Neural cell (in vitro differentiated cells): ENCODE measurements at regions not wholly inside any gene's neighbourhood (a gene's known extent, or its start where the extent isn't known, plus 50 kb on each side); places are given as distances from the start of the nearest gene placed in this dataset.

Source experiments
- H2AFZ ChIP-seq: fragments of 200-600, 300-800 bp; sonication (generic), shearing (Covaris generic); 2 replicates; pipeline ENCODE4 v1.6.0; 2014; ENCODE audit warnings: low read depth, mild to moderate bottlenecking, antibody characterized with exemption, low read length, moderate library complexity
- H3F3A ChIP-seq: fragments of 200-600 bp; shearing (Covaris generic); 2 replicates; pipeline ENCODE4 v1.6.1; 2016; ENCODE audit warnings: mild to moderate bottlenecking, moderate library complexity, mixed read lengths, antibody characterized with exemption, low read length; ENCODE audit not compliant: insufficient read depth, poor library complexity, severe bottlenecking
- H3K27ac ChIP-seq: fragments of 200-600, 300-800 bp; sonication (generic), shearing (Covaris generic); 2 replicates; pipeline ENCODE4 v1.5.1; 2014; ENCODE audit warnings: mild to moderate bottlenecking, low read length, moderate library complexity
- H3K27me3 ChIP-seq: fragments of 300-800, 200-600 bp; sonication (generic), shearing (Covaris generic); 2 replicates; pipeline ENCODE4 v1.6.0; 2014; ENCODE audit warnings: mild to moderate bottlenecking, low read depth, low read length, moderate library complexity; ENCODE audit not compliant: insufficient read depth
- H3K36me3 ChIP-seq: fragments of 300-800, 200-600 bp; sonication (generic), shearing (Covaris generic); 2 replicates; pipeline ENCODE4 v1.5.1; 2014; ENCODE audit warnings: mild to moderate bottlenecking, antibody characterized with exemption, low read length, moderate library complexity; ENCODE audit not compliant: insufficient read depth
- H3K4me2 ChIP-seq: fragments of 300-800, 200-600 bp; sonication (generic), shearing (Covaris generic); 2 replicates; pipeline ENCODE4 v1.6.0; 2014; ENCODE audit warnings: mild to moderate bottlenecking, low read length
- H3K4me3 ChIP-seq: fragments of 300-800, 200-600 bp; sonication (generic), shearing (Covaris generic); 2 replicates; pipeline ENCODE4 v1.5.1; 2014; ENCODE audit warnings: mild to moderate bottlenecking, low read length, moderate library complexity
- H3K79me2 ChIP-seq: fragments of 200-600 bp; shearing (Covaris generic); replicated peaks from 2 replicates; pipeline ENCODE4 v1.6.0; 2014; ENCODE audit warnings: mild to moderate bottlenecking, low read length, moderate library complexity; ENCODE audit not compliant: insufficient read depth
- H3K9ac ChIP-seq: fragments of 300-800, 200-600 bp; sonication (generic), shearing (Covaris generic); 2 replicates; pipeline ENCODE4 v1.6.1; 2016; ENCODE audit warnings: mild to moderate bottlenecking, low read length, mixed read lengths
- H3K9me2 ChIP-seq: fragments of 200-600 bp; shearing (Covaris generic); 2 replicates; pipeline ENCODE4 v1.6.1; 2016; ENCODE audit warnings: mild to moderate bottlenecking, low read length, mixed read lengths; ENCODE audit not compliant: insufficient read depth
- H3K9me3 ChIP-seq: fragments of 200-600, 300-800 bp; sonication (generic), shearing (Covaris generic); 2 replicates; pipeline ENCODE4 v1.6.1; 2016; ENCODE audit warnings: mild to moderate bottlenecking, mixed run types, low read length, moderate library complexity, mixed read lengths
- H4K20me1 ChIP-seq: fragments of 200-600 bp; shearing (Covaris generic); 2 replicates; pipeline ENCODE4 v1.6.1; 2016; ENCODE audit warnings: mild to moderate bottlenecking, mixed run types; ENCODE audit not compliant: insufficient read depth
- EP300 ChIP-seq: fragments of 450-650 bp; conservative IDR thresholded peaks from 2 replicates; pipeline ENCODE4 v1.6.1; 2014; ENCODE audit warnings: antibody characterized with exemption, mild to moderate bottlenecking, moderate library complexity; ENCODE audit not compliant: poor library complexity, severe bottlenecking
- EZH2 ChIP-seq: fragments of 200-600, 300-800 bp; shearing (Covaris generic), sonication (generic); IDR thresholded peaks from 2 replicates; pipeline ENCODE4 v1.6.1; 2014; ENCODE audit warnings: antibody characterized with exemption, low read length, borderline replicate concordance, mild to moderate bottlenecking; ENCODE audit not compliant: insufficient read depth, poor library complexity, severe bottlenecking
- MXI1 ChIP-seq: fragments of 450-650 bp; conservative IDR thresholded peaks from 2 replicates; pipeline ENCODE4 v1.6.1; 2014; ENCODE audit warnings: antibody characterized with exemption, mild to moderate bottlenecking; ENCODE audit not compliant: poor library complexity, severe bottlenecking
- POLR2AphosphoS5 ChIP-seq: IDR thresholded peaks from 2 replicates; pipeline ENCODE4 v1.6.1; 2012
- RAD21 ChIP-seq: fragments of 450-650 bp; conservative IDR thresholded peaks from 2 replicates; pipeline ENCODE4 v1.6.1; 2014; ENCODE audit warnings: antibody characterized with exemption, mild to moderate bottlenecking, moderate library complexity
- SMC3 ChIP-seq: fragments of 450-650 bp; conservative IDR thresholded peaks from 2 replicates; pipeline ENCODE4 v1.6.1; 2014; ENCODE audit warnings: antibody characterized with exemption, mild to moderate bottlenecking, moderate library complexity; ENCODE audit not compliant: poor library complexity
- TAF1 ChIP-seq: IDR thresholded peaks from 2 replicates; pipeline ENCODE4 v1.6.1; 2012; ENCODE audit warnings: low read depth
- TF ChIP-seq, protein P1 (sequence below): IDR thresholded peaks from 2 replicates; pipeline ENCODE4 v1.6.1; 2012; ENCODE audit warnings: borderline replicate concordance
- TF ChIP-seq, protein P2 (sequence below): fragments of 450-650 bp; IDR thresholded peaks from 2 replicates; pipeline ENCODE4 v1.5.1; 2014; ENCODE audit warnings: antibody characterized with exemption, mild to moderate bottlenecking, moderate library complexity; ENCODE audit not compliant: poor library complexity, severe bottlenecking

DNA sequence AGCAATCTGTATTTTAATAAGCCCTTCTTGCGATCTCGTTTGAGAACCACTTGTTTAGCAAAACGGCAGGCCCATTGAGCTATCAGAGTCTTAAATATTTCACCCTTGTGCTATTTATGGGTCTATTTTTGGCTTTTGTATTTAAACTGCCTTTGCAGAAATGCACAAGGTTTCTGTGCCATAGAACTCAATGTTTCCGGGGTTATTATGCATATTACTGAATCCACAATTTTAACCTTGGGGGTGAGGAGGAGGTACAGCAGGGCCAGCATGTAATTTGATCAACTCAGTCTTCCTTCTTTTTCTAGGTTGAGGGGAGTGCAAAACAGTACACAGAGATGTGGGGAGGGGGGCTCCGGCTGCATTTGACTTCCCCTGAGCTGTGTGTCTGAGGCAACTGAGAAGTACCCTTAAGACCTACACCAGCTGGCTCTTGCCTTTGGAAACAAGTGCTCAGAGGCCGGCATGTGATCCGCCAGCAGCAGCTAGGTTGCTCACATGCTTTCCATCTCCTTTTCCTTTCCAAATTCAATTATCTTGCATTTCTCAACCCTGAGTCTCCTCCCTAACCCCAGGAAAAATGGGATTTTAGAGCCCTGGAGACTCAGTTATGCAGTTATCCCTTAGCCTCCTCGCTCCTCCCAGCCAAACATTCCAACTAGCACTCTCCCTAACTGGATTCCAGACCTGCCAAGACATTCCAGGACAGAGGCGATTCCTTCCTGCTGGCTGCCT, 103.0 kb downstream of the HNRNPLL start:
- Histone ChIP-seq H2AFZ (no peak overlapping the region), H3K4me2 (no peak overlapping the region), H3F3A (no peaks in the 10 kb centered on the region), H3K27me3 (no peaks in the 10 kb centered on the region), H3K27ac (no peak overlapping the region), H3K79me2 (no peaks in the 10 kb centered on the region), H3K4me3 (no peak overlapping the region), H3K9ac (no peak overlapping the region), H4K20me1 (no peaks in the 10 kb centered on the region), H3K9me3 (no peaks in the 10 kb centered on the region), H3K9me2 (no peaks in the 10 kb centered on the region), H3K36me3 (no peaks in the 10 kb centered on the region)
- no peak for TF ChIP-seq EZH2
- no peak for TF ChIP-seq TAF1
- no peak for TF ChIP-seq SMC3
- no peak for TF ChIP-seq MXI1
- no peak for TF ChIP-seq EP300
- TF ChIP-seq, protein P1, sequence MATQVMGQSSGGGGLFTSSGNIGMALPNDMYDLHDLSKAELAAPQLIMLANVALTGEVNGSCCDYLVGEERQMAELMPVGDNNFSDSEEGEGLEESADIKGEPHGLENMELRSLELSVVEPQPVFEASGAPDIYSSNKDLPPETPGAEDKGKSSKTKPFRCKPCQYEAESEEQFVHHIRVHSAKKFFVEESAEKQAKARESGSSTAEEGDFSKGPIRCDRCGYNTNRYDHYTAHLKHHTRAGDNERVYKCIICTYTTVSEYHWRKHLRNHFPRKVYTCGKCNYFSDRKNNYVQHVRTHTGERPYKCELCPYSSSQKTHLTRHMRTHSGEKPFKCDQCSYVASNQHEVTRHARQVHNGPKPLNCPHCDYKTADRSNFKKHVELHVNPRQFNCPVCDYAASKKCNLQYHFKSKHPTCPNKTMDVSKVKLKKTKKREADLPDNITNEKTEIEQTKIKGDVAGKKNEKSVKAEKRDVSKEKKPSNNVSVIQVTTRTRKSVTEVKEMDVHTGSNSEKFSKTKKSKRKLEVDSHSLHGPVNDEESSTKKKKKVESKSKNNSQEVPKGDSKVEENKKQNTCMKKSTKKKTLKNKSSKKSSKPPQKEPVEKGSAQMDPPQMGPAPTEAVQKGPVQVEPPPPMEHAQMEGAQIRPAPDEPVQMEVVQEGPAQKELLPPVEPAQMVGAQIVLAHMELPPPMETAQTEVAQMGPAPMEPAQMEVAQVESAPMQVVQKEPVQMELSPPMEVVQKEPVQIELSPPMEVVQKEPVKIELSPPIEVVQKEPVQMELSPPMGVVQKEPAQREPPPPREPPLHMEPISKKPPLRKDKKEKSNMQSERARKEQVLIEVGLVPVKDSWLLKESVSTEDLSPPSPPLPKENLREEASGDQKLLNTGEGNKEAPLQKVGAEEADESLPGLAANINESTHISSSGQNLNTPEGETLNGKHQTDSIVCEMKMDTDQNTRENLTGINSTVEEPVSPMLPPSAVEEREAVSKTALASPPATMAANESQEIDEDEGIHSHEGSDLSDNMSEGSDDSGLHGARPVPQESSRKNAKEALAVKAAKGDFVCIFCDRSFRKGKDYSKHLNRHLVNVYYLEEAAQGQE: no peak
- TF ChIP-seq RAD21: no peak
- TF ChIP-seq, protein P2, sequence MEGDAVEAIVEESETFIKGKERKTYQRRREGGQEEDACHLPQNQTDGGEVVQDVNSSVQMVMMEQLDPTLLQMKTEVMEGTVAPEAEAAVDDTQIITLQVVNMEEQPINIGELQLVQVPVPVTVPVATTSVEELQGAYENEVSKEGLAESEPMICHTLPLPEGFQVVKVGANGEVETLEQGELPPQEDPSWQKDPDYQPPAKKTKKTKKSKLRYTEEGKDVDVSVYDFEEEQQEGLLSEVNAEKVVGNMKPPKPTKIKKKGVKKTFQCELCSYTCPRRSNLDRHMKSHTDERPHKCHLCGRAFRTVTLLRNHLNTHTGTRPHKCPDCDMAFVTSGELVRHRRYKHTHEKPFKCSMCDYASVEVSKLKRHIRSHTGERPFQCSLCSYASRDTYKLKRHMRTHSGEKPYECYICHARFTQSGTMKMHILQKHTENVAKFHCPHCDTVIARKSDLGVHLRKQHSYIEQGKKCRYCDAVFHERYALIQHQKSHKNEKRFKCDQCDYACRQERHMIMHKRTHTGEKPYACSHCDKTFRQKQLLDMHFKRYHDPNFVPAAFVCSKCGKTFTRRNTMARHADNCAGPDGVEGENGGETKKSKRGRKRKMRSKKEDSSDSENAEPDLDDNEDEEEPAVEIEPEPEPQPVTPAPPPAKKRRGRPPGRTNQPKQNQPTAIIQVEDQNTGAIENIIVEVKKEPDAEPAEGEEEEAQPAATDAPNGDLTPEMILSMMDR: no peak
- no peak for TF ChIP-seq POLR2AphosphoS5

DNA sequence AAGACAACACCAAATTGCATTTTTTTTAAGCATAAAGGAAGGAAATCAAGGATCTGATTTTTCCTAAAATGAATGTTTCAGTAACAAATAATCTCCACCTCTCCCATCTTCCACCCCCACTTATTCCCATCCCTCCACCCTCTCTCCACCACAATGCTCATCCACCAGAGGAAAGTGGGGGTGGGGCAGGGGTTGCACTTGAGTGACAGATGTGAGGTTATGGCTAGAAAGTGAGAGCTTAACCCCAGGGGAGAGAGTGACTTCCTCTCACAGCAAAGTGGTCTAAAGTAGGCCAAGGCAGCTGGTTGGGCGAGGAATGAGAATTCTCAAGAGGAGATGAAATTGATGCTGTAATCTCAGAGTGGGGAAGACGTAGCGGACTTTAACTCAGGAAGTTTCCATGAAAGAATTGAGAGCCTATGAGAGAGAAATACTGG, 104.7 kb downstream of the HNRNPLL start:
- TF ChIP-seq, protein P1: no peak
- peak; percentile 36 for TF ChIP-seq POLR2AphosphoS5
- no peak for TF ChIP-seq EZH2
- TF ChIP-seq, protein P2: no peak
- TF ChIP-seq MXI1: peak; percentile 7
- TF ChIP-seq RAD21: no peak

More for the DNA sequence above, 104.7 kb downstream of the HNRNPLL start:
- peak overlapping the region; percentile 11 for H3K27ac ChIP-seq
- H2AFZ ChIP-seq: no peak overlapping the region
- H3K27me3 ChIP-seq: no peaks in the 10 kb centered on the region
- no peak overlapping the region for H3K4me3 ChIP-seq
- H3K36me3 ChIP-seq: no peaks in the 10 kb centered on the region
- H4K20me1 ChIP-seq: no peaks in the 10 kb centered on the region
- H3K79me2 ChIP-seq: no peaks in the 10 kb centered on the region
- no peak overlapping the region for H3K9ac ChIP-seq
- H3K4me2 ChIP-seq: no peak overlapping the region
- no peaks in the 10 kb centered on the region for H3K9me2 ChIP-seq
- H3K9me3 ChIP-seq: no peaks in the 10 kb centered on the region
- H3F3A ChIP-seq: no peaks in the 10 kb centered on the region
